ENCODE measurements at regions not wholly inside any gene's neighbourhood (a gene's known extent, or its start where the extent isn't known, plus 50 kb on each side); places are given as distances from the start of the nearest gene placed in this dataset.

DNA sequence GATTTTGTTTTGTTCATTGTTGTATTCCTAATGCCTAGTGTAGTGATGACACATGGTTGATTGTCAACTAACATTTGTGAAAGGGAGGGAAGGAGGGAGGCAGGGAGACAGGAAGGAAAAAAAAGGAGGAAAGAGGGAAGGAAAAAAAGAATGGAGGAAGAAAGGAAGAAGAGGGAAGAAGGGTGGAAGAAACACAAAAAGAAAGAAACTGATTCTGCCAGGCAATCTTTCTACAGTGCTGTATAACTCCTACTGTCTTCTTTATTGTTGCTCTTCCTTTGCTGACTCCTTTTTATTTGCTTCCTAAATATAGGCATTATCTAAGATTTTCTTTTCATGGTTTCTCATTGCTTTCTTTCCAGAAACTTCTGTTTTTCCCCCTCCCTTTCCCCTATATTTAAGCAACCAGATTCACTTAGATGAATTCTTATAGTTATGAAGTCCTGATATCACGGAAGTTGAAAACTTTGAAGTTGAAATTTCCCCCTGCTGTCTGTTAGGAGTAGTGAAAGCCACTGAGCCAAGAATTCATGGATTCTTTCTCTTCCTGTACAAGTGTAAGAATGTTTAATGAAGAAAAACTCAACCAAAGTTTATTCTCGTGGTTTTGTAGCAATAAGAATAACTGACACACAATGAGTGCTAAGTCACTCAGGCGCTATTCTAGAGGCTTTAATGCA lies 305.1 kb upstream of the FSHR start:
- no peak overlapping the region for H3K4me3 ChIP-seq
- H3K9me3 ChIP-seq, result no peaks in the 10 kb centered on the region
- H3K27ac ChIP-seq, result no peak overlapping the region
- DNase-seq, result no peak
- H3K4me1 ChIP-seq, result no peaks in the 10 kb centered on the region
- WGBS, 2 donors, result 67 to 77% methylated on average over 3 of the region's 3 CpGs
- intact Hi-C loops (cut with DNase I), result no loop called here
- no peaks in the 10 kb centered on the region for H3K27me3 ChIP-seq
- TF ChIP-seq EP300 (IDR thresholded peaks at IDR 0.05) (no peak), POLR2A (IDR thresholded peaks at IDR 0.05) (no peak), POLR2AphosphoS5 (IDR thresholded peaks at IDR 0.05) (no peak), CTCF (IDR thresholded peaks at IDR 0.05) (no peak)
- no peaks in the 10 kb centered on the region for H3K36me3 ChIP-seq

GRCh38 chr2:49444005-49444404 lies 289.7 kb upstream of the FSHR start:
- intact Hi-C loops (cut with DNase I), result no loop called here

GRCh38 chr2:49426996-49427395 lies 272.7 kb upstream of the FSHR start:
- Histone ChIP-seq H3K36me3 (no peaks in the 10 kb centered on the region), H3K4me3 (no peak overlapping the region), H3K4me1 (no peaks in the 10 kb centered on the region), H3K27ac (no peak overlapping the region), H3K9me3 (no peaks in the 10 kb centered on the region), H3K27me3 (no peaks in the 10 kb centered on the region)
- no peak for TF ChIP-seq POLR2A (IDR thresholded peaks at IDR 0.05)
- WGBS, 2 donors, result 26 to 51% methylated on average over 4 of the region's 4 CpGs
- intact Hi-C loops (cut with DNase I), result no loop called here
- DNase-seq, result no peak

More at GRCh38 chr2:49444005-49444404, 289.7 kb upstream of the FSHR start:
- H3K27ac ChIP-seq, result no peak overlapping the region
- H3K9me3 ChIP-seq, result no peaks in the 10 kb centered on the region
- no peaks in the 10 kb centered on the region for H3K4me1 ChIP-seq
- H3K36me3 ChIP-seq, result no peaks in the 10 kb centered on the region
- DNase-seq, result no peak
- WGBS, 2 donors, result 47 to 75% methylated on average over 3 of the region's 3 CpGs
- H3K27me3 ChIP-seq, result no peaks in the 10 kb centered on the region
- H3K4me3 ChIP-seq, result no peak overlapping the region
- TF ChIP-seq CTCF (IDR thresholded peaks at IDR 0.05) (no peak), POLR2A (IDR thresholded peaks at IDR 0.05) (no peak), POLR2AphosphoS5 (IDR thresholded peaks at IDR 0.05) (no peak), EP300 (IDR thresholded peaks at IDR 0.05) (no peak)

DNA sequence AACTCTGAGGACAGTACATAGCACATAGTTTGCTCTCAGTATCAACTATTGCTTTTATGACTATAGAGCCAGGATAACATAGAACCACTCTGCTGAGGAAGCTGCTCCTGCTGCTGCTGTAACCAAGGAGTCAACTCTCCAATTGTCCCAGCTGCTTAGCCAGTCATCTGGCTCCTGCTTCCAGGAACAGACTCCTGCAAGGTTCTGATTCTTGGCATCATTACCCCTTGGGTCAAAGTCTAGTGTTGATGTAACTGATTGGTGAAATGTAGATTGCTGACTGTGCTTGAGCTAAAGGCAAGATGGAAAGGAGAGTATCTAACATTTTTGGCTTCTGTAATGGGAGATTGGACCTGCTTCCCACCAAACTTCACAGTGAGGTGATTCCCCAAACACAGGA lies 261.9 kb upstream of the FSHR start:
- Histone ChIP-seq H3K27me3 (no peaks in the 10 kb centered on the region), H3K36me3 (no peaks in the 10 kb centered on the region), H3K9me3 (no peaks in the 10 kb centered on the region), H3K4me3 (no peak overlapping the region), H3K4me1 (no peaks in the 10 kb centered on the region), H3K27ac (no peak overlapping the region)
- no peak for TF ChIP-seq EP300 (IDR thresholded peaks at IDR 0.05)
- TF ChIP-seq CTCF (IDR thresholded peaks at IDR 0.05), result no peak
- TF ChIP-seq POLR2A (IDR thresholded peaks at IDR 0.05), result no peak
- TF ChIP-seq POLR2AphosphoS5 (IDR thresholded peaks at IDR 0.05), result no peak
- DNase-seq, result no peak
- intact Hi-C loops (cut with DNase I), result no loop called here

DNA sequence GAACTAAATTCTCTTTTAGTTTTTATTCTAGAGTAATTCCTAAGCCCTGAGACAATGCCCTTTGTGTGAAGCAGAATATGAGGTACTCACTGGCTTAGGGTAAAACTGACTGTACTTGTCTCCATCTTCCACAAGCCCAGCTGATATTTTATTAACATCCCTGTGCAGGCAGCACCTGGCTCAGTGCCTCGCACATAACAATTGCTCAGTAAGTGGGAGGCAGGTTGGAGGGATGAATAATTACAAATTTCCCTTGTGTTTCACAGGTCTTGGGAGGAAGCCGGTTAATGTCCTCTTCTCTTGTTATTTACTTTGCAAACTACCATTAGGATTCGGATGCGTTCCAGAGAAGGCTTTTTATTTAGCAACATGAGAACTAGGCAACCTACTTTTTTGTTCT lies 249.8 kb upstream of the FSHR start:
- Histone ChIP-seq H3K9me3 (no peaks in the 10 kb centered on the region), H3K4me3 (no peak overlapping the region), H3K4me1 (no peaks in the 10 kb centered on the region), H3K27me3 (no peaks in the 10 kb centered on the region), H3K27ac (no peak overlapping the region), H3K36me3 (no peaks in the 10 kb centered on the region)
- 57 to 59% methylated on average over 4 of the region's 4 CpGs for WGBS, 2 donors
- no peak for DNase-seq
- intact Hi-C loops (cut with DNase I), result no loop called here
- TF ChIP-seq POLR2AphosphoS5 (IDR thresholded peaks at IDR 0.05), result no peak
- no peak for TF ChIP-seq CTCF (IDR thresholded peaks at IDR 0.05)
- TF ChIP-seq EP300 (IDR thresholded peaks at IDR 0.05), result no peak
- TF ChIP-seq POLR2A (IDR thresholded peaks at IDR 0.05), result no peak
